Transverse colon (tissue), 4 donors: ENCODE measurements at regions not wholly inside any gene's neighbourhood (a gene's known extent, or its start where the extent isn't known, plus 50 kb on each side); places are given as distances from the start of the nearest gene placed in this dataset.

Experiments used
- POLR2A ChIP-seq: fragments of 450-650 bp; IDR thresholded peaks from one replicate; pipeline ENCODE4 v1.6.1; 2016; ENCODE audit warnings: antibody characterized with exemption, mild to moderate bottlenecking, moderate library complexity
- POLR2AphosphoS5 ChIP-seq, 3 donors: sonication (generic); formaldehyde crosslinking; IDR thresholded peaks; one replicate each; pipeline ENCODE4 v1.6.1; 2016; ENCODE audit warnings: antibody characterized with exemption in 3 of 3
- TF ChIP-seq, protein P1 (sequence below), 5 experiments: fragments of 200-600 bp in 3 of 5; fragments of 450-650 bp in 2 of 5; sonication (generic) in 3 of 5; IDR thresholded peaks; 1 replicate in 2 of 5; 2 replicates in 3 of 5; pipeline ENCODE4 v1.5.1; 2016 to 2017; ENCODE audit warnings: antibody characterized with exemption in 5 of 5, inconsistent platforms in 3 of 5, mild to moderate bottlenecking in 2 of 5, moderate library complexity in 1 of 5

DNA sequence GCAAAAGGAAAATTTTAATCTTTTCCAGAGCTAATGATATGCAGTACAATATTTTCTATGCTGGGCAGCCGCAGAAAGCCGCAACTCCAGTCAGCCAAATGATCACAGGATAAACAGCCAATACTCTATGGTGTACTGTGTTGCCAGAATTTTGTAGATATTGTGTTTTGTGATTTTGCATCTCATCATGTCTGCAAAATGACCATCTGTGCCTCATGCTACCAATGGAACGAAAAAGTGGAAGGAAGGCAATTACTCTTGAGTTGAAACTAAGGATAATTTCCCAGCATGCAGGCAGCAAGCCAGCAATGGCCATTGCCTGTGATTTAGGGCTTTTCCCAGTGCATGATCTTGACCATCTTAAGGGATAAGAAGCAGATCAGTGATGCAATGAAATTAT, 891.9 kb downstream of the PLOD2 start:
- TF ChIP-seq, protein P1, sequence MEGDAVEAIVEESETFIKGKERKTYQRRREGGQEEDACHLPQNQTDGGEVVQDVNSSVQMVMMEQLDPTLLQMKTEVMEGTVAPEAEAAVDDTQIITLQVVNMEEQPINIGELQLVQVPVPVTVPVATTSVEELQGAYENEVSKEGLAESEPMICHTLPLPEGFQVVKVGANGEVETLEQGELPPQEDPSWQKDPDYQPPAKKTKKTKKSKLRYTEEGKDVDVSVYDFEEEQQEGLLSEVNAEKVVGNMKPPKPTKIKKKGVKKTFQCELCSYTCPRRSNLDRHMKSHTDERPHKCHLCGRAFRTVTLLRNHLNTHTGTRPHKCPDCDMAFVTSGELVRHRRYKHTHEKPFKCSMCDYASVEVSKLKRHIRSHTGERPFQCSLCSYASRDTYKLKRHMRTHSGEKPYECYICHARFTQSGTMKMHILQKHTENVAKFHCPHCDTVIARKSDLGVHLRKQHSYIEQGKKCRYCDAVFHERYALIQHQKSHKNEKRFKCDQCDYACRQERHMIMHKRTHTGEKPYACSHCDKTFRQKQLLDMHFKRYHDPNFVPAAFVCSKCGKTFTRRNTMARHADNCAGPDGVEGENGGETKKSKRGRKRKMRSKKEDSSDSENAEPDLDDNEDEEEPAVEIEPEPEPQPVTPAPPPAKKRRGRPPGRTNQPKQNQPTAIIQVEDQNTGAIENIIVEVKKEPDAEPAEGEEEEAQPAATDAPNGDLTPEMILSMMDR (IDR thresholded peaks at IDR 0.05) = no peak
- TF ChIP-seq POLR2A (no peak), POLR2AphosphoS5 (IDR thresholded peaks at IDR 0.05) (no peak)
